ENCODE measurements at regions not wholly inside any gene's neighbourhood (a gene's known extent, or its start where the extent isn't known, plus 50 kb on each side); places are given as distances from the start of the nearest gene placed in this dataset.

DNA sequence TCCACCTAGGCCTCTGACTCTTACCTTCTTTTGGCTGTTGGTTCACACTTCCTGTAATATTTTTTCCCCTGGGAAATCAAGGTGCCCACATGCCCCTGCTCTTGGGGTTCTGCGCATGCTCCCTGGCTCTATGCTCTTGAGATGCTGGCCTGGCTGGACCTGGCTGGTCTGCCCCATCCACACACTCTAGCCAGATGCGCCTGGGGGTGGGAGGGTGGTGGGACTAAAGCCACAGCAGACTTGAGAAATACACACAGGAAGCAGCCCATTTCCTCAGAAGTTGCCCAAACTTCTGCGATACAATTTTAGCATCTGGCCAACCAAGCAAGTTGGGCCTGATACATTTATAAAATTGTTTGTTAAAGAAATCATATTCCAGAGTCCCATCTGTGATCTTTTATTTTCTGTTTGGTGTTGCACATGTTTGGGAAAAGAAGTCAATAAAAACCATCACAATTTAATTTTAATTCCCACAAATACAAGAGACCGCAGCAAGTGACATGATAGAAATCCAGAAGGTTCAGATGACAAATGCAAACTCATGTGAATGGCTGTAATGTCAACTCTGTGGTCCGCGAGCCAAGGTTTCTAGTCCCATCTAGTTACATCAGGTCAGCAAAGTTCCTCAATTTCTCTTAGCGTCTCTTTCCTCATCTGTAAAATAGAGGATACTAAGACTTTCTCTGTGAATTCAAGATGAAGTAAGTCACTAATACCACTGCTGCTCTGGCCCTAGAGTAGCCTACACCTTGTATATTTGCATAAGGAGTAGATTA is 55.9 kb upstream of the MEF2A start:
- DNase-seq (ENCODE audit: low read depth), result no peak

DNA sequence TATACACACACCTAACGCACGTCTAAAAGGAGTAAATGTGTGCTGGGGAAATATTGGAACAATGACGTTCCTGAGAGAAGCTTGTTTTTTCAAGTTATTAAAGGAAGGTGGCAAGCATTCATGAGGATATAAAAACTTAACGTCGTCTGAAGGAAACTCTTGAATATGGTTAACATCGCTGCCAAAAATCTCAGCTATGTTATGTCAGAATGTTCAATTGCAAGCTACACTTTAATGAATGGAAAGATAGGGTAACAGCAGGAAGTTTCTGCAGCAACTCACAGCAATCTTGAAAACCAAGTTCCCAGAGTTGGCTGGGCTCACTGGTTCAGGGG is 54.3 kb upstream of the MEF2A start:
- no peak for DNase-seq (ENCODE audit: low read depth)

DNA sequence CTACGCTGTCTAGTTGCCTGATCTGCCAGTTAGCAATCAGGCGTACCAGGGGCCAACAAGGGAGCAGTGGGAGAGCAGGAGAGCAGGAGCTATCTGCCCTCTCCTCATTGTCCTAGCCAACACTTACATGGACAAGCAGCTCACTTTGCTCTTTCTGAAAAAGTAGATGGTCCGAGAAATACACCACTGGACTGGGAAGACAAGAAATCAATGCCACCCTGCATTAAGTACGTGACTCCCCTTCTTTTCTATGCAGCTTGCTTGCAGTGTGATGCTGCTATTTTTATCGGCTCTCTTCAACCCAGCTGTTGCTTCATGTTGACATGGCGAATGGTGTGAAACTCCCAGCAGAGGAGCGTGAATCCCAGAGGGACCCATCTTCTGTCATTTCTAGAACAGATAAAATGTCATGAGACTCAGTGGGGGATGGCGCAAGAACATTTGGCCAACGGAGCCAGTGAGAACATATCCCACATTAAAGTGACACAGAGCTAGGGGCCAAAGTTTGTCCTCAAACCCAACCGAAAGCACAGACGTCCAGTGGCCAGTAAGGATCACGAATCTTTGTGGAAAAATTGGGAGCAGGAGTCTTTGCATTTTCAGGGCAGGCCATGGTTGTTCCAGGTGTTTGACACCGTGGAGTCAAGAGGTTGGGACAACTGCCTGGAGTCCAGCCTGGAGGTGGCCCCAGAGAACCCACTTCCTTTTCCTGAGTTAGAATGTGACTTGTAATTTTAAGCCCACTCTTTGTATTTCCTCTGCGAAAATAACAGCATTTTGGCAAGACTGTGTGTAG is 53.7 kb upstream of the MEF2A start:
- no peak for DNase-seq (ENCODE audit: low read depth)

DNA sequence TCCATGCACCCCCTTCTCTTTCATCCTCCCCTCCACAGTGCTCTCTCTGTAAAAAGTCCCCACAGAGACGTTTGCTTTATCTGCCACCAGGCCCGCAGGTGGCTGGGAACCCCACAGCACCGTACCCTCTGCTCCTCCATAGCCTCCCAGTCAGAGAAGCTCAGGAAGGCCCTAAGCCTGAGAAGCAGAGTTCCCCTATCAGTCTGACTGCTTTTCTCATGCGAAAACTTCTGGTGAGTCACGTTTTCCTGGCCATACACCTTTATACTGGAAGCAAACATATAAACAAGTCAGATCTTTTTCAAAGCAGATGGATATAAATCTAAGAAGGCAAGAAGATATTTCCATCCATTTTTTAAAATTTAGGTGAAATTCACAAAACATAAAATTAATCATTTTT is 51.5 kb upstream of the MEF2A start:
- DNase-seq (ENCODE audit: low read depth), result no peak

All from HS-5 (cell line).